ENCODE measurements at regions not wholly inside any gene's neighbourhood (a gene's known extent, or its start where the extent isn't known, plus 50 kb on each side); places are given as distances from the start of the nearest gene placed in this dataset.

DNA sequence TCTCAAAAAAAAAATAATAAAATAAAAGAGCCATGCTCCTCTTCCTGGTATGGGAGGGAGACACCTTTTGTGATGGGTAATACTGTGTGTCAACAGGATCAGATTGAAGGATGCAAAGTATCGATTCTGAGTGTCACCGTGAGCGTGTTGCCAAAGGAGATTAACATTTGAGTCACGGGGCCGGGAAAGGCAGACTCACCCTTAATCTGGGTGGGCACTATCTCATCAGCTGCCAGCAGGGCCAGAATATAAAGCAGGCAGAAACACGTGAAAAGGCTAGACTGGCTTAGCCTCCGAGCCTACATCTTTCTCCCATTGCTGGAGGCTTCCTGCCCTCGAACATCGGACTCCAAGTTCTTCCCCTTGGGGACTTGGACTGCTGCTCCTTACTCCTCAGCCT lies 95.4 kb downstream of the SHOX start:
- no peak for DNase-seq

DNA sequence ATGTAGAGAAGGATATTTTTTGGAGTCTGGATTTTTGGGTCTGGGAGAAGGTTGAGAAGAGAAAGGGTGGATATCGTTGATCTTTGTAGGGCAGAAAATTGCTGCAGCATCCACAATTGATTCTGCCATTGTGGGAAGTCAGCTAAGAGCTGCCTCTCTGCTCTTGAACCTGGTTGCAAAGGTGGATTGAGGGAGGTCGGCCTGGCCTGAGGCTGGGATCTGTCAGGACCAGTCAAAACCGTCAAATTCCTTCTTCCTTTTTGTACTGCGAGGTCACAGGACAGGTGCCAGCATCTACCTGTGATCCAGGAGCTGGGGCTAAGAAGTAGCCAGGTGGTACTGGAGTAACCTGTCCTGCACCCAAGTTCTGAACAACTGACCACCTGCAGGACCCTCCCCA lies 93.7 kb downstream of the SHOX start:
- DNase-seq: no peak

- no peak for DNase-seq
Observed at GRCh38 chrX:723781-724180, 93.2 kb downstream of the SHOX start.

DNA sequence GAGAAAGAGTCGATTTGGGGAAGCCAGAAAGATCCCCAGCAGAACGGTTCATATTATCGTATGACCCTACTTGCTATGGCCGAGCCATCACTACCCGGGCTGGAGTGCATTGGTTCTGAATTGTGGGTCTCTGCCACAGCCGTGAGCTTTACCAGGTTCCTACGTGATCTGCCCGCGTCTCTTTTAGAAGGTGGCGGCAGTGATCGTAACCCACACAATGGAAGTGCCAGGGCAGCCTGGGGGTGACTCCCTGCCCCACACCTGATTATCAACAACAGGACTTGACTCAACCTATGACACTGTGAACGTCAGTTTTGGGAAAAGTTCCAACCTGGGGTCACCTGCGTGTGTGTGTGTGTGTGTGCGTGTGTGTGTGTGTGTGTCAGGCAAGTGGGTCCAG lies 90.8 kb downstream of the SHOX start:
- DNase-seq: no peak

DNA sequence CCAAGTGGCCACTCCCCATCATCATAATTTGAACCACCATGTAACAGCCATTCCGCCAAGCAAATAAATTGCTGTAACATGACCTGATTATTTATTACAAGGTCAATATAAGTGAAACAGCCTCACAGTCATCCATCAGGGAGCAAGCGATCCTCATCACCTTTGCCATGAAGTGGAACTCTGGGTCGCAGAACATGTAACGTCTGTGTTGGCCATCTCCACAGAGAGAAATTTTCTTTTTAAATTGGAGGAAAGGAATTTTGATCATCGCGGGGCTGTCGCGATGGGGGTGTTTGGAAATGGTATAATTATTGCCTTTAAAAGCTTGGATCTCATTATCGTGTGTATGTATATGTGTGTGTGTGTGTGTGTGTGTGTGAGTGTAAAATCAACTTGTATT lies 90.2 kb downstream of the SHOX start:
- DNase-seq: no peak

DNA sequence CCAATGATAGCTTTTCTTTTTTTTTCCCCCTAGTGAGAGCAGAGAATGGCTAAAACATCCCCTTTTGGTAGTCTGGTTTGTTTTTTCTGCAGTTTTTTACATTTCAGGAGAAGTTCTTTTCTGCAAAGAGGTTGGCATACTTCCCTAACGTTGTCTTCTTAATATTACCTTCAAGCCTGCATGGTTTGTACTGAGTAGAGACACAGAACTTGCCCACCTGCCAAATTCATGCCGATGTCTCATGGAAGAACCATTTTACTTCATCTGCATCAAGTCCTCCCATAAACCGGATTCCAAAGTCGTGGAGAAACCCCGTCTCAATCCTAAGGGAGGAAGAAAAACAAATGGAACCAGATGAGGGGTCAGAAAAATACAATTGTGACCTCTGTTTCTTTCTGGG lies 89.7 kb downstream of the SHOX start:
- no peak for DNase-seq

- no peak for DNase-seq
Observed at GRCh38 chrX:716136-716535, 85.5 kb downstream of the SHOX start.

DNA sequence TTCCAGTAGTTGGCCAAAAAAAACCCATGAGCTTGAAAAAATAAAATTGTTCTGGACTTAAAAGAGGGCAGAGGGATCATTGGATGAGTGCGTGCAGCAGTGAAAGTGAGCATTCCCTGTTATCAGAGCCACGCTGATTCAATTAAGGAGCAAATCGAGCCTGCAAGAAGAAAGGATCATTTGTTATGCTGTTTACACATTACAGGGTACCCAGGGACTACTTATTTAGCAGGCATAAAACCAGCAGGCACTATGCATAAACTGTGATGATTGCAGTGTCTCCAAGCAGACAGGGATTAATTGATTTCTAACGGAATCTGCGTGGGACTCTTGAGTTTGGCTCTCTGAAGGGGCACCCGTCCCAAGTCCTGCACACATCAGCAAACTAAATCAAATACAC lies 83.5 kb downstream of the SHOX start:
- no peak for DNase-seq

Data from activated CD4-positive, alpha-beta T cell treated with anti-CD3 and anti-CD28 coated beads, Interleukin-2, amount 50 U/mL, for 4 hours (primary cell).